HepG2 (cell line): ENCODE measurements at regions not wholly inside any gene's neighbourhood (a gene's known extent, or its start where the extent isn't known, plus 50 kb on each side); places are given as distances from the start of the nearest gene placed in this dataset.

Source experiments
- CTCF ChIP-seq: sonication (generic); formaldehyde crosslinking; IDR thresholded peaks from 2 replicates; pipeline ENCODE4 v1.5.0; 2020; ENCODE audit warnings: mild to moderate bottlenecking, missing genetic modification reagents, moderate library complexity
- E2F1 ChIP-seq: sonication (generic); formaldehyde crosslinking; IDR thresholded peaks from 2 replicates; pipeline ENCODE4 v1.5.0; 2020; ENCODE audit warnings: missing genetic modification reagents
- ERF ChIP-seq: IDR thresholded peaks from 2 replicates; pipeline ENCODE4 v1.6.1; 2018; ENCODE audit warnings: missing biosample characterization, missing genetic modification reagents
- FOXJ3 ChIP-seq: sonication (generic); formaldehyde crosslinking; IDR thresholded peaks from 2 replicates; pipeline ENCODE4 v1.4.0; 2020; ENCODE audit warnings: missing genetic modification reagents, mild to moderate bottlenecking, borderline replicate concordance
- HMGA1 ChIP-seq: sonication (generic); formaldehyde crosslinking; conservative IDR thresholded peaks from 2 replicates; pipeline ENCODE4 v1.4.0; 2020; ENCODE audit warnings: missing genetic modification reagents
- HNF1B ChIP-seq: sonication (generic); formaldehyde crosslinking; IDR thresholded peaks from 2 replicates; pipeline ENCODE4 v1.5.1; 2020; ENCODE audit warnings: mild to moderate bottlenecking, moderate library complexity, missing genetic modification reagents
- POGK ChIP-seq: sonication (generic); formaldehyde crosslinking; conservative IDR thresholded peaks from 2 replicates; pipeline ENCODE4 v1.8.0; 2022; ENCODE audit warnings: mild to moderate bottlenecking, moderate library complexity, missing genetic modification reagents
- SMAD1 ChIP-seq: sonication (generic); formaldehyde crosslinking; IDR thresholded peaks from 2 replicates; pipeline ENCODE4 v1.4.0; 2020; ENCODE audit warnings: missing genetic modification reagents, low read depth, mild to moderate bottlenecking, borderline replicate concordance
- SOX13 ChIP-seq, 3 experiments: fragments of 450-650 bp in 1 of 3; sonication (generic) in 1 of 3; formaldehyde crosslinking in 1 of 3; IDR thresholded peaks in 2 of 3; conservative IDR thresholded peaks in 1 of 3; 2 replicates each; pipeline versions ENCODE4 v1.5.0 to v1.6.1; 2016 to 2020; ENCODE audit warnings: antibody characterized with exemption in 1 of 3, mild to moderate bottlenecking in 1 of 3, missing compliant biosample characterization in 1 of 3, missing genetic modification reagents in 1 of 3, moderate library complexity in 1 of 3
- TBX3 ChIP-seq: fragments of 450-650 bp; IDR thresholded peaks from 2 replicates; pipeline ENCODE4 v1.6.1; 2017; ENCODE audit warnings: antibody characterized with exemption, mild to moderate bottlenecking, inconsistent platforms, borderline replicate concordance
- THRA ChIP-seq: sonication (generic); formaldehyde crosslinking; IDR thresholded peaks from 2 replicates; pipeline ENCODE4 v1.4.0; 2020; ENCODE audit warnings: missing genetic modification reagents, borderline replicate concordance
- TMF1 ChIP-seq: sonication (generic); formaldehyde crosslinking; IDR thresholded peaks from 2 replicates; pipeline ENCODE4 v1.8.1; 2022; ENCODE audit warnings: low read depth, missing genetic modification reagents
- ZBTB8A ChIP-seq: sonication (generic); formaldehyde crosslinking; IDR thresholded peaks from 2 replicates; pipeline ENCODE4 v1.4.0; 2020; ENCODE audit warnings: mild to moderate bottlenecking, low read depth, missing genetic modification reagents, borderline replicate concordance
- ZUFSP ChIP-seq: sonication (generic); formaldehyde crosslinking; IDR thresholded peaks from 2 replicates; pipeline ENCODE4 v1.9.0; 2021; ENCODE audit warnings: missing genetic modification reagents, mild to moderate bottlenecking, borderline replicate concordance

GRCh38 chr1:213772128-213773063 lies 215.4 kb upstream of the PROX1 start (continued):
- no peak for TF ChIP-seq SOX13 (IDR thresholded peaks at IDR 0.05)
- TF ChIP-seq SOX13 (CRISPR knock-in tag; conservative IDR thresholded peaks at IDR 0.05 in 1 of 2, IDR thresholded peaks at IDR 0.05 in 1 of 2), result peak in 1 of 2 experiments; percentile 77; a peak in 2 of 4 replicates
- peak; percentile 51; the same call in 1 of the 2 replicates for TF ChIP-seq THRA (CRISPR knock-in tag)
- TF ChIP-seq ZBTB8A (CRISPR knock-in tag), result no peak
- no peak; the same call in 1 of the 2 replicates for TF ChIP-seq FOXJ3
- TF ChIP-seq CTCF (CRISPR knock-in tag), result no peak
- no peak for TF ChIP-seq HMGA1 (CRISPR knock-in tag)
- no peak for TF ChIP-seq TBX3
- no peak for TF ChIP-seq ZUFSP (CRISPR knock-in tag)
- TF ChIP-seq HNF1B, result no peak
- TF ChIP-seq POGK (CRISPR knock-in tag), result no peak
- no peak for TF ChIP-seq E2F1 (CRISPR knock-in tag)
- no peak for TF ChIP-seq SMAD1 (CRISPR knock-in tag)
- no peak for TF ChIP-seq TMF1 (CRISPR knock-in tag)
- TF ChIP-seq ERF (CRISPR knock-in tag), result no peak
- TF ChIP-seq, all 625 proteins: peak for 6
